ENCODE measurements at regions not wholly inside any gene's neighbourhood (a gene's known extent, or its start where the extent isn't known, plus 50 kb on each side); places are given as distances from the start of the nearest gene placed in this dataset.

DNA sequence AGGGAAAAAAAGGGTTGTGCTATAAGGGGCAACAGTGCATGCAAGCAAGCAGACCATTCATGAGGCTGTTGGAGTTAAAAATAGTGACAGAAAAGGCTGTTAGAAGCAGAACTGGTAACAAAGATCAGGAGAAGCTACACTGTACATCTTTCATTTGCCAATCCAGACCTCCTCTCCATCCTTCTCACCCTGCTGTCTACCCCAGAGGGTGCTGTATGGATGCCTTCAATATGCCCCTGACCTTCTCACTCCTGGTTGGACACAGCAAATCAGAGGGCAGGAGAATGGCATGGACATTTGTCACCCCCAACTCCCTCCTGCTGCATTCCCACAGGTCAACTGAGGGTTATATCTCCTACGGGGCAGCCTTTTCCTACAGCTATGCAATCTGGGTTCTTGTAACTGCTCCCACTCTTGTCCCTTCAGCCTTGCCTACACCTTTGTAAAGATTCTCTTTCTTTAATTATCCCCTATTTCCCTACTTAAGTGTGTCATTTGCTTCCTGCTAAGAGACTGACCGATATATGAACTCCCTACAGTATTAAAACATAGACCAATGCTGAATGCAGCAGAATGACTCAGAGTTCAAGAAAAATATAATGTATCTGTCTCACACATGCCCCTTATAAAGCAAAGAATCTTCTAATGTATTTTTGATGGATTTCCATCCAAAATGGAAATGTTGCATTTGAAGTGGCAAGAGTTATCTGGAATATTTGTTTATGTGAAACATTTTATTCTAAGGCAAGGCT, 169.2 kb upstream of the NCKAP5 start:
- TF ChIP-seq, protein P1, sequence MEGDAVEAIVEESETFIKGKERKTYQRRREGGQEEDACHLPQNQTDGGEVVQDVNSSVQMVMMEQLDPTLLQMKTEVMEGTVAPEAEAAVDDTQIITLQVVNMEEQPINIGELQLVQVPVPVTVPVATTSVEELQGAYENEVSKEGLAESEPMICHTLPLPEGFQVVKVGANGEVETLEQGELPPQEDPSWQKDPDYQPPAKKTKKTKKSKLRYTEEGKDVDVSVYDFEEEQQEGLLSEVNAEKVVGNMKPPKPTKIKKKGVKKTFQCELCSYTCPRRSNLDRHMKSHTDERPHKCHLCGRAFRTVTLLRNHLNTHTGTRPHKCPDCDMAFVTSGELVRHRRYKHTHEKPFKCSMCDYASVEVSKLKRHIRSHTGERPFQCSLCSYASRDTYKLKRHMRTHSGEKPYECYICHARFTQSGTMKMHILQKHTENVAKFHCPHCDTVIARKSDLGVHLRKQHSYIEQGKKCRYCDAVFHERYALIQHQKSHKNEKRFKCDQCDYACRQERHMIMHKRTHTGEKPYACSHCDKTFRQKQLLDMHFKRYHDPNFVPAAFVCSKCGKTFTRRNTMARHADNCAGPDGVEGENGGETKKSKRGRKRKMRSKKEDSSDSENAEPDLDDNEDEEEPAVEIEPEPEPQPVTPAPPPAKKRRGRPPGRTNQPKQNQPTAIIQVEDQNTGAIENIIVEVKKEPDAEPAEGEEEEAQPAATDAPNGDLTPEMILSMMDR (conservative IDR thresholded peaks at IDR 0.05 in 1 of 2, IDR thresholded peaks at IDR 0.05 in 1 of 2; ENCODE audit: low read depth in 1 of 2, low read length in 2 of 2): no peak
- no peak for TF ChIP-seq EZH2 (IDR thresholded peaks at IDR 0.05; ENCODE audit: low read length, missing control alignments)
